Stimulated activated CD8-positive, alpha-beta memory T cell treated with anti-CD3 and anti-CD28 coated beads, Interleukin-4, amount 100 ng/mL, for 24 hours (primary cell): ENCODE measurements at regions not wholly inside any gene's neighbourhood (a gene's known extent, or its start where the extent isn't known, plus 50 kb on each side); places are given as distances from the start of the nearest gene placed in this dataset.

ENCODE experiments used
- DNase-seq: peaks from one replicate; pipeline ENCODE4 v3.0.0-alpha.2; 2020; ENCODE audit warnings: low read depth

GRCh38 chr6:41471064-41471895 lies 74.9 kb upstream of the FOXP4 start:
- no peak for DNase-seq

DNA sequence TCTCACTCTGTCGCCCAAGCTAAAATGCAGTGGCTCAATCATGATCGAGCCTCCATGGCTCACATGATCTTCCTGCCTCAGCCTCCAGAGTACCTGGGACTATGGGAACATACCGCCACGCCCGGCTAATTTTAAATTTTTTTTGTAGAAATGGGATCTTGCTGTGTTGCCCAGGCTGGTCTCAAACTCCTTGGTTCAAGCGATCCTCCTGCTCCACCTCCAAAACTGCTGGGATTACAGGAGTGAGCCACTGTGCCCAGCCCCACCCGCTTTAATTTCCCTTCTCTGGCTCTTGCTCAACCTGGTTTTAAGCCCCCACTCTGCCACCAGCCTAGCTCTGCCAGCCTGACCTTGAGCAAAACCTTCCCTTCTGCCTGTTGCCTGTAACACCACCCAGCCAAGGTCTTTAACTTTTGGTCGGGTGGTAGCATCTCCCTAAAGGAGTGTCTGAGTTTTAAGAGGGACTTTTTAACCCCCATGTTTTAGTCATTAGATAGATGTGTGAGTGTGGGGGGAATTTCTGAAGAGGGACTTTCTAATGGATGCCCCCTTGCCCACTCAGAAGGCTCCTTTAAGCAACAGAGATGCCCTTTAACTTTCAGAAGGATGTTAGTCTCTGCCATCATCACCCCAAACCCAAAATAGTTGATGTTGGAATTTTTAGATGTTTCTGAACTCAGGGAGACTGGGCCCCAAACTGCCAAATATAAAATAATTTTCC lies 71.8 kb upstream of the FOXP4 start:
- DNase-seq = no peak

GRCh38 chr6:41475164-41475563 lies 71.0 kb upstream of the FOXP4 start:
- no peak for DNase-seq

DNA sequence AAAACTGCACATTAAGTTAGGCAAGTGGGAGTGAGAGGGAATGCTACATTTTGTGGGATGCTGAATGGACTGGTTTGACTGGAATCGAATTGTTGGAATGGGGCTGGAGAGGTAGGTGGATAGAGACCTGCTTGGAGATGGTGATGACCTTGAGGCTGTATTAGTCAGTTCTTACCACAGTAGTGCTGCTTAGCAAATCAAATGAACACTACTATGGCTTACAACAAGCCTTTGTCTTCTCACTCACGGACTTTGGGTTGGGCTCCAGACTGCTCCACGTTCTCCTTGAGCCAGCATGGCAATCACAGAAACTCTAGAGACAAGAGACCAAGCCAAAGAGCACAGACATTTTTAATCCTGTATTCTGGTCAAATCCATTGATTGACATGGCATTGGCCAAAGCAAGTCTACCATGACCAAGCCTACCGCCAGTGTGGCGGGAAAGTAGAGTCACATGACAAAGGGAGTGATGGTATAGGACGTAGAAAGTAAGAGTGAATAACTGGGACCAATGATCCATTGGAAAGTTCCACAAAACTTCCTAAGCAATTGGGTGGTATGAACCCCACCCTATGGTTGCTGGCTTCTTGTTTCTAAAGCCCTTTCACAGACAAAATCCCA lies 70.3 kb upstream of the FOXP4 start:
- DNase-seq = no peak

DNA sequence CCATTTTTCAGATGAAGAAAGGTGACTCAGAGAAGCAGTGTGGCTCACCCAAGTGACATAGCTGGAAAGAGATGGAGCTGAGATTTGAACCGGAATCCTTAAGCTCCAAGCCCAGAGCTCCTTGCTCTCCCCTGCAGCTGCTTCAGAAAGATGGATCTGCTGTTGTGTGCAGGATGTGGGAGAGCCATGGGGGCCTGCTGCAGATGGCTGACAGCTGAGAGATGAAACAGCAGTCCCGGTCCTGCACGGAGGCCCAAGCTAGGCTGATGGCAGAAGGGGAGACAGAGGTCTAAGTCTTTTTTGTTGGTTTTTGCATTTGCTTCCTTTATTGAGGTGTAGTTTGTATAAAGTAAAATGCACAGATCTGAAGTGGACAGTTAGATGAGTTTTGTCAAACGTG lies 69.8 kb upstream of the FOXP4 start:
- DNase-seq = no peak

GRCh38 chr6:41477572-41477971 lies 68.6 kb upstream of the FOXP4 start:
- no peak for DNase-seq

- no peak for DNase-seq
These were observed 62.2 kb upstream of the FOXP4 start for GRCh38 chr6:41483943-41484342.

DNA sequence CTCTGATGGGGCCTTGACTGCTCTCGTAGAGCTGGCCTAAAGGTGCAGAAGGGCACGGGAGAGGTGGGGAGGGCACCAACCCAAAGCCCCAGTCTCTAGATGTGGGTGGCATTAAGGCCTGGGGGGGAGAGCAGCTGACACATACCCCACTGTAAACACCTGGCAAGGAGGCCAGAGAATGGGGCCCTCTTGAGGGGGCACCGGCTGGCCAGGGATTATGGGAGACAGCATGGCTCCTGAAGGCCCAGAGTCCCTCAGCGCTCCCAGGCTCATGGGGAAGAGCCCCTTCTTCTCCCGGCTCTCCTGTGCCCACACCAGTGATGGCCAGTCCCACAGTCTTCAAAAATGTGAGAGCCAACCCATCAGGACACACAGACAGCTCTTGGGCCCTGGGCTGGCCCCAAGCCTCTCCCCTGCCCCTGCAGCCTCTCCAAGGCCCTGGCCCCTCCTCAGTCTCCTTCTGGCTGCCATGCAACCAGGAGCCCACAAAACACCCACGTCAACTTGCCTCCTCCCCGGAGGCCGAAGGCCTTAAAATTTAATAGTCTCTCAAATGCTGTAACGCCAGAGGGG lies 58.2 kb upstream of the FOXP4 start:
- no peak for DNase-seq

- DNase-seq = no peak
These were observed 57.6 kb upstream of the FOXP4 start for GRCh38 chr6:41488433-41489119.

- no peak for DNase-seq
These were observed 56.9 kb upstream of the FOXP4 start for GRCh38 chr6:41489120-41489851.

DNA sequence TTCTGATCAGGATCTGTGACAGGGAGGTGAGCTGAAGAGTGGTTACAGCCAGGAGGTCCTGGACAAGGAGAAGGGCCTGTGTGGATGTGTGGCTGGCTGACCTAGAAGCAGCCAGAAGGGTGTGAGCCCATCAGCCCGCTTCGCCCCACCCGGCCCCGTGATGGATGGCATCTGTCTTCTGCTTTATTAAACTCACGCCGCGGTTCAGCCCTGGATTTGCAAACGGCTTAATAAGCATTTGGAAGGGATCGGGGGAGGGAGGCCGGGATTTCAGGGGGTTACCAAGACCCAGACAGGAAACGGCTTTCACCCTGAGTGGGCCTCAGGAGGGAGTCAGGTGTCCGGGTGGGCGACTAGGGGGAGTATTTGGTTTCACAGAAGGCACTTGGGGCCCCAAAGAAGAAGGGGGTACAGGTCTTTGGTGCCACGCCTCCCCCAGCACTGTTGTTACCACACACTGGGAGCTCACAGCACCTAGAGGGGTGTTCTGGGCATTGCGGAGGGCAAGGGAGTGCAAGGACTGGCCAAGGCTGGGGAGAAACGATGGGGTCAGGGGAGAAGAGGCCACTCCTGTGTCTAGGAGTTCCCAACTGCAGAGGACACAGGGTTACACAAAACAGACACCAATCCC lies 53.8 kb upstream of the FOXP4 start:
- no peak for DNase-seq

GRCh38 chr6:41494212-41495110 lies 51.7 kb upstream of the FOXP4 start:
- DNase-seq = no peak
